HepG2 (cell line): ENCODE measurements at regions not wholly inside any gene's neighbourhood (a gene's known extent, or its start where the extent isn't known, plus 50 kb on each side); places are given as distances from the start of the nearest gene placed in this dataset.

Source experiments
- ATAC-seq: fragments of 200-7000 bp; cut with Tn5 transposase; 3 replicates; pipeline ENCODE4 v1.9.1; 2020; ENCODE audit warnings: mild to moderate bottlenecking, moderate library complexity
- BruUV-seq: library from RNA; stranded (reverse); fragments of 400-500 nt; replicated peaks from 2 replicates; lab custom pipeline; 2021; lab: Mats Ljungman, UMichigan
- CTCF ChIA-PET: fragments of 300-600 bp; formaldehyde crosslinking; extraction: SDS; loops from one replicate; lab custom pipeline; 2021; ENCODE audit warnings: low total read pairs, inconsistent platforms, low intra/inter-chr PET ratio; lab: Yijun Ruan, JAX
- POLR2A ChIA-PET: fragments of 350-600 bp; sonication (Branson Sonifier 250); formaldehyde crosslinking; loops from one replicate; lab custom pipeline; 2020; ENCODE audit warnings: antibody characterized with exemption, inconsistent platforms; lab: Yijun Ruan, JAX
- DNase-seq: peaks from one replicate; pipeline ENCODE4 v3.0.0-alpha.2; 2015; ENCODE audit warnings: low spot score
- FAIRE-seq: peaks from 3 replicates; lab custom pipeline; 2011; peaks lifted over from hg19 to GRCh38; lab: Jason Lieb, UNC
- H2AFZ ChIP-seq: one replicate; pipeline ENCODE4 v1.6.1; 2011; ENCODE audit warnings: low read length, inconsistent platforms
- H3K27ac ChIP-seq: fragments of 300-600 bp; 3 replicates; pipeline ENCODE4 v1.8.0; 2011; ENCODE audit warnings: mixed run types, mild to moderate bottlenecking, mixed read lengths, low read length, inconsistent platforms; ENCODE audit not compliant: insufficient read depth; ENCODE audit errors: extremely low read length
- H3K27me3 ChIP-seq, 2 experiments: fragments of 200-600 bp in 1 of 2; 2 replicates in 1 of 2; 3 replicates in 1 of 2; pipeline versions ENCODE4 v1.6.0 to v1.8.0; 2011; ENCODE audit warnings: low read length in 2 of 2, mild to moderate bottlenecking in 2 of 2, moderate library complexity in 2 of 2, inconsistent platforms in 1 of 2; ENCODE audit not compliant: insufficient read depth in 2 of 2, control insufficient read depth in 1 of 2
- H3K36me3 ChIP-seq, 2 experiments: fragments of 200-600 bp in 1 of 2; replicated peaks in 1 of 2; 2 replicates in 1 of 2; 3 replicates in 1 of 2; pipeline versions ENCODE4 v1.5.1 to v1.8.0; 2011; ENCODE audit warnings: low read length in 2 of 2, inconsistent platforms in 1 of 2; ENCODE audit not compliant: insufficient read depth in 2 of 2, control insufficient read depth in 1 of 2
- H3K4me1 ChIP-seq: 2 replicates; pipeline ENCODE4 v1.5.1; 2012; ENCODE audit warnings: low read length, inconsistent platforms; ENCODE audit not compliant: insufficient read depth
- H3K4me2 ChIP-seq: 2 replicates; pipeline ENCODE4 v1.6.0; 2011; ENCODE audit warnings: low read depth, low read length, inconsistent platforms
- H3K4me3 ChIP-seq, 3 experiments: fragments of 200-600 bp in 1 of 3; sonication (generic), shearing (Covaris generic) in 1 of 3; replicated peaks in 1 of 3; 2 replicates each; pipeline ENCODE4 v1.5.1; 2011 to 2016; ENCODE audit warnings: low read length in 3 of 3, inconsistent platforms in 2 of 3, low read depth in 2 of 3, mild to moderate bottlenecking in 2 of 3, control low read depth in 1 of 3, mixed read lengths in 1 of 3; ENCODE audit not compliant: insufficient read depth in 1 of 3
- H3K79me2 ChIP-seq: one replicate; pipeline ENCODE4 v1.6.1; 2011; ENCODE audit warnings: low read length, inconsistent platforms; ENCODE audit not compliant: insufficient read depth
- H3K9ac ChIP-seq: 2 replicates; pipeline ENCODE4 v1.6.0; 2011; ENCODE audit warnings: mild to moderate bottlenecking, low read depth, low read length, inconsistent platforms; ENCODE audit not compliant: insufficient read depth
- H3K9me3 ChIP-seq: 2 replicates; pipeline ENCODE4 v1.5.1; 2012; ENCODE audit warnings: mild to moderate bottlenecking, low read length
- H4K20me1 ChIP-seq: 2 replicates; pipeline ENCODE4 v1.6.0; 2011; ENCODE audit warnings: inconsistent platforms, mild to moderate bottlenecking, low read length, moderate library complexity; ENCODE audit not compliant: insufficient read depth
- ELF3 ChIP-seq: IDR thresholded peaks from 2 replicates; pipeline ENCODE4 v1.6.1; 2016; ENCODE audit warnings: missing genetic modification reagents, missing compliant biosample characterization
- KDM6A ChIP-seq: IDR thresholded peaks from 2 replicates; pipeline ENCODE4 v1.6.1; 2016; ENCODE audit warnings: low read depth
- MTF1 ChIP-seq: sonication (generic); formaldehyde crosslinking; IDR thresholded peaks from 2 replicates; pipeline ENCODE4 v1.5.0; 2020; ENCODE audit warnings: missing genetic modification reagents
- SIN3B ChIP-seq: fragments of 150-350 bp; IDR thresholded peaks from 2 replicates; pipeline ENCODE4 v1.6.1; 2014; ENCODE audit warnings: low read length
- ZFP90 ChIP-seq: sonication (generic); formaldehyde crosslinking; IDR thresholded peaks from 2 replicates; pipeline ENCODE4 v1.8.0; 2022; ENCODE audit warnings: missing genetic modification reagents, mild to moderate bottlenecking, inconsistent platforms, borderline replicate concordance
- ZNF83 ChIP-seq: sonication (generic); formaldehyde crosslinking; IDR thresholded peaks from 2 replicates; pipeline ENCODE4 v1.4.0; 2020; ENCODE audit warnings: missing genetic modification reagents, mild to moderate bottlenecking, borderline replicate concordance
- ZUFSP ChIP-seq: sonication (generic); formaldehyde crosslinking; IDR thresholded peaks from 2 replicates; pipeline ENCODE4 v1.9.0; 2021; ENCODE audit warnings: missing genetic modification reagents, mild to moderate bottlenecking, borderline replicate concordance
- ZZZ3 ChIP-seq: sonication (generic); formaldehyde crosslinking; IDR thresholded peaks from 2 replicates; pipeline ENCODE4 v1.4.0; 2020; ENCODE audit warnings: missing genetic modification reagents, mild to moderate bottlenecking, borderline replicate concordance
- WGBS: methylation state at CpG from one replicate; pipeline ENCODE4 v1.1.6; 2017; ENCODE audit warnings: low lambda C conversion rate; 5-methylcytosine and 5-hydroxymethylcytosine counted together
- in situ Hi-C: cut with HindIII; loops from 2 replicates; pipeline ENCODE4 v1.10.0; 2017; ENCODE audit warnings: low pct_unique_long_range_greater_than_20kb; ENCODE audit not compliant: extremely low pct_ligation_motif_present
- intact Hi-C: fragments of 100-400 bp; cut with micrococcal nuclease; formaldehyde crosslinking; loops from one replicate; pipeline ENCODE4 v1.10.0; 2022; ENCODE audit not compliant: unreplicated experiment
- TF ChIP-seq, protein P1 (sequence below): sonication (generic); formaldehyde crosslinking; IDR thresholded peaks from 2 replicates; pipeline ENCODE4 v1.4.0; 2020; ENCODE audit warnings: low read depth, missing genetic modification reagents

- TF ChIP-seq ZUFSP (no peak), ZFP90 (no peak), SIN3B (no peak), ZZZ3 (CRISPR knock-in tag) (no peak)
- TF ChIP-seq, protein P1, sequence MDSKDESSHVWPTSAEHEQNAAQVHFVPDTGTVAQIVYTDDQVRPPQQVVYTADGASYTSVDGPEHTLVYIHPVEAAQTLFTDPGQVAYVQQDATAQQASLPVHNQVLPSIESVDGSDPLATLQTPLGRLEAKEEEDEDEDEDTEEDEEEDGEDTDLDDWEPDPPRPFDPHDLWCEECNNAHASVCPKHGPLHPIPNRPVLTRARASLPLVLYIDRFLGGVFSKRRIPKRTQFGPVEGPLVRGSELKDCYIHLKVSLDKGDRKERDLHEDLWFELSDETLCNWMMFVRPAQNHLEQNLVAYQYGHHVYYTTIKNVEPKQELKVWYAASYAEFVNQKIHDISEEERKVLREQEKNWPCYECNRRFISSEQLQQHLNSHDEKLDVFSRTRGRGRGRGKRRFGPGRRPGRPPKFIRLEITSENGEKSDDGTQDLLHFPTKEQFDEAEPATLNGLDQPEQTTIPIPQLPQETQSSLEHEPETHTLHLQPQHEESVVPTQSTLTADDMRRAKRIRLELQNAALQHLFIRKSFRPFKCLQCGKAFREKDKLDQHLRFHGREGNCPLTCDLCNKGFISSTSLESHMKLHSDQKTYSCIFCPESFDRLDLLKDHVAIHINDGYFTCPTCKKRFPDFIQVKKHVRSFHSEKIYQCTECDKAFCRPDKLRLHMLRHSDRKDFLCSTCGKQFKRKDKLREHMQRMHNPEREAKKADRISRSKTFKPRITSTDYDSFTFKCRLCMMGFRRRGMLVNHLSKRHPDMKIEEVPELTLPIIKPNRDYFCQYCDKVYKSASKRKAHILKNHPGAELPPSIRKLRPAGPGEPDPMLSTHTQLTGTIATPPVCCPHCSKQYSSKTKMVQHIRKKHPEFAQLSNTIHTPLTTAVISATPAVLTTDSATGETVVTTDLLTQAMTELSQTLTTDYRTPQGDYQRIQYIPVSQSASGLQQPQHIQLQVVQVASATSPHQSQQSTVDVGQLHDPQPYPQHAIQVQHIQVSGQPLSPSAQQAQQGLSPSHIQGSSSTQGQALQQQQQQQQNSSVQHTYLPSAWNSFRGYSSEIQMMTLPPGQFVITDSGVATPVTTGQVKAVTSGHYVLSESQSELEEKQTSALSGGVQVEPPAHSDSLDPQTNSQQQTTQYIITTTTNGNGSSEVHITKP (CRISPR knock-in tag), result no peak
- TF ChIP-seq, all 625 proteins: peak for 0
These were observed 599.1 kb upstream of the TYRP1 start (continued) for GRCh38 chr9:12094046-12094445.

DNA sequence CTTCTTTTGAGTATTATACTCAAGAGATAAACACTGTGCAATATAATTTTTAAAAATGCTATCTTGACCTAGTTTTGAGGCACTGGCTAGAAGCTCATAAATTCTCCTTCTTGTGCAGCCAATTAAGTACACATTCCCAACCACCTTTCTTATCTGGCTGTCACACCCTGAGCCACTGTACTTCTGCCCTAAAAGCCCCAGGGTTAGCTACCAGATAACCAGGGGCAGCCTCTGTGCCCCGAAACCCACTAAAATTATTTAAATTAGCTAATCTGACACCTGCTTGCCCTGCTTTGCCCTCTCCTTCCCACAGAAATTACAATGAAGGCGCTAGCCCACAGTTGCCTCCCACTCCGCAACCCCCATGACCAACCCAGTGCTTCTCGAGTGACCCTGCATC is 597.3 kb upstream of the TYRP1 start:
- intact Hi-C loops, result no loop called here
- BruUV-seq, result no TSS peak
- H3K27ac ChIP-seq, result no peak overlapping the region
- CTCF ChIA-PET, result no interaction called here
- in situ Hi-C loops, result no loop called here
- no peak overlapping the region for H3K4me2 ChIP-seq
- no peaks in the 10 kb centered on the region for H3K36me3 ChIP-seq
- FAIRE-seq (no peak), DNase-seq (no peak), ATAC-seq (no peak)
- POLR2A ChIA-PET, result no interaction called here
- H3K4me1 ChIP-seq, result no peaks in the 10 kb centered on the region
- 22% methylated on average over 4 of the region's 4 CpGs for WGBS
- H3K4me3 ChIP-seq, result no peak overlapping the region
- TF ChIP-seq ELF3 (CRISPR knock-in tag) (no peak), KDM6A (CRISPR knock-in tag) (no peak), MTF1 (CRISPR knock-in tag) (no peak), ZNF83 (CRISPR knock-in tag) (no peak)
- peaks cover 96% of the 10 kb centered on the region for H3K9me3 ChIP-seq
- H3K79me2 ChIP-seq, result no peaks in the 10 kb centered on the region
- no peak overlapping the region for H2AFZ ChIP-seq
- H3K9ac ChIP-seq, result no peak overlapping the region
- no peaks in the 10 kb centered on the region for H4K20me1 ChIP-seq
- no peaks in the 10 kb centered on the region for H3K27me3 ChIP-seq
